ENCODE measurements at regions not wholly inside any gene's neighbourhood (a gene's known extent, or its start where the extent isn't known, plus 50 kb on each side); places are given as distances from the start of the nearest gene placed in this dataset.

- TF ChIP-seq CTCF (IDR thresholded peaks at IDR 0.05) (no peak), POLR2A (IDR thresholded peaks at IDR 0.05) (no peak)
Measured at GRCh38 chr5:56301069-56301468, 67.9 kb upstream of the ANKRD55 start.

Data from right lobe of liver (tissue), 4 donors.